HEK293 (cell line): ENCODE measurements at regions not wholly inside any gene's neighbourhood (a gene's known extent, or its start where the extent isn't known, plus 50 kb on each side); places are given as distances from the start of the nearest gene placed in this dataset.

ENCODE experiments used
- CTCF ChIA-PET: fragments of 350-600 bp; formaldehyde crosslinking; extraction: SDS; loops from one replicate; lab custom pipeline; 2021; ENCODE audit warnings: antibody characterized with exemption; lab: Yijun Ruan, JAX
- POLR2A ChIA-PET: fragments of 300-600 bp; formaldehyde crosslinking; extraction: SDS; loops from one replicate; lab custom pipeline; 2020; ENCODE audit warnings: antibody characterized with exemption, inconsistent platforms; lab: Yijun Ruan, JAX
- H3K27ac ChIP-seq: fragments of 200-500 bp; sonication (Bioruptor generic); 2 replicates; pipeline ENCODE4 v1.5.1; 2014; ENCODE audit warnings: low read depth, low read length, control low read depth, inconsistent platforms; ENCODE audit errors: extremely low read depth
- H3K36me3 ChIP-seq, 2 experiments: fragments of 200-500 bp in 1 of 2; sonication (Bioruptor generic) in 1 of 2; 1 replicate in 1 of 2; 2 replicates in 1 of 2; pipeline ENCODE4 v1.5.1; 2014 to 2017; ENCODE audit warnings: inconsistent platforms in 2 of 2, low read length in 2 of 2; ENCODE audit not compliant: control insufficient read depth in 2 of 2, insufficient read depth in 1 of 2
- H3K4me1 ChIP-seq: fragments of 200-500 bp; sonication (Bioruptor generic); 2 replicates; pipeline ENCODE4 v1.5.1; 2014; ENCODE audit warnings: mild to moderate bottlenecking, low read length, inconsistent platforms; ENCODE audit not compliant: control insufficient read depth, insufficient read depth
- H3K4me3 ChIP-seq: 2 replicates; pipeline ENCODE4 v1.5.1; 2011; ENCODE audit warnings: low read depth, mild to moderate bottlenecking, control low read depth, low read length, moderate library complexity
- H3K9me3 ChIP-seq: fragments of 200-500 bp; sonication (Bioruptor generic); 2 replicates; pipeline ENCODE4 v1.5.1; 2014; ENCODE audit warnings: low read depth, low read length, inconsistent platforms; ENCODE audit not compliant: control insufficient read depth, insufficient read depth
- GLIS1 ChIP-seq: fragments of 450-650 bp; formaldehyde crosslinking; IDR thresholded peaks from 2 replicates; pipeline ENCODE4 v1.5.1; 2016; ENCODE audit warnings: missing biosample characterization, missing genetic modification characterization
- GLIS2 ChIP-seq: fragments of 450-650 bp; formaldehyde crosslinking; IDR thresholded peaks from 2 replicates; pipeline ENCODE4 v1.5.1; 2016; ENCODE audit warnings: missing biosample characterization, missing genetic modification characterization
- KLF17 ChIP-seq: fragments of 450-650 bp; formaldehyde crosslinking; IDR thresholded peaks from 2 replicates; pipeline ENCODE4 v1.5.1; 2016; ENCODE audit warnings: missing biosample characterization, missing genetic modification characterization
- KLF9 ChIP-seq: fragments of 450-650 bp; formaldehyde crosslinking; IDR thresholded peaks from 2 replicates; pipeline ENCODE4 v1.5.1; 2016; ENCODE audit warnings: missing biosample characterization, missing genetic modification characterization, low read depth
- PATZ1 ChIP-seq: fragments of 450-650 bp; formaldehyde crosslinking; IDR thresholded peaks from 2 replicates; pipeline ENCODE4 v1.5.1; 2016; ENCODE audit warnings: missing biosample characterization, missing genetic modification characterization
- PRDM2 ChIP-seq: fragments of 450-650 bp; formaldehyde crosslinking; IDR thresholded peaks from 2 replicates; pipeline ENCODE4 v1.5.1; 2016; ENCODE audit warnings: missing biosample characterization, missing genetic modification characterization, borderline replicate concordance
- REST ChIP-seq: fragments of 450-650 bp; formaldehyde crosslinking; IDR thresholded peaks from 2 replicates; pipeline ENCODE4 v1.5.1; 2016; ENCODE audit warnings: missing biosample characterization, missing genetic modification characterization
- SP3 ChIP-seq: fragments of 450-650 bp; formaldehyde crosslinking; IDR thresholded peaks from 2 replicates; pipeline ENCODE4 v1.5.1; 2016; ENCODE audit warnings: missing biosample characterization, missing genetic modification characterization
- ZFP37 ChIP-seq: fragments of 450-650 bp; formaldehyde crosslinking; IDR thresholded peaks from 2 replicates; pipeline ENCODE4 v1.5.1; 2016; ENCODE audit warnings: missing biosample characterization, missing genetic modification characterization
- ZNF112 ChIP-seq: fragments of 450-650 bp; formaldehyde crosslinking; IDR thresholded peaks from 2 replicates; pipeline ENCODE4 v1.5.0; 2017; ENCODE audit warnings: missing biosample characterization, missing genetic modification characterization
- ZNF202 ChIP-seq: fragments of 450-650 bp; formaldehyde crosslinking; IDR thresholded peaks from 2 replicates; pipeline ENCODE4 v1.5.1; 2016; ENCODE audit warnings: missing biosample characterization, missing genetic modification characterization, borderline replicate concordance
- ZNF239 ChIP-seq: fragments of 450-650 bp; formaldehyde crosslinking; IDR thresholded peaks from 2 replicates; pipeline ENCODE4 v1.5.1; 2016; ENCODE audit warnings: missing biosample characterization, missing genetic modification characterization
- ZNF416 ChIP-seq: fragments of 450-650 bp; formaldehyde crosslinking; IDR thresholded peaks from 2 replicates; pipeline ENCODE4 v1.5.1; 2016; ENCODE audit warnings: missing biosample characterization, missing genetic modification characterization
- ZNF548 ChIP-seq: fragments of 450-650 bp; formaldehyde crosslinking; IDR thresholded peaks from 2 replicates; pipeline ENCODE4 v1.5.1; 2016; ENCODE audit warnings: missing biosample characterization, missing genetic modification characterization
- ZNF561 ChIP-seq: fragments of 450-650 bp; IDR thresholded peaks from 2 replicates; pipeline ENCODE4 v1.5.1; 2018; ENCODE audit warnings: missing biosample characterization, missing genetic modification characterization, borderline replicate concordance
- ZNF600 ChIP-seq: fragments of 450-650 bp; formaldehyde crosslinking; IDR thresholded peaks from 2 replicates; pipeline ENCODE4 v1.5.1; 2016; ENCODE audit warnings: missing biosample characterization, missing genetic modification characterization
- ZNF610 ChIP-seq: fragments of 450-650 bp; formaldehyde crosslinking; IDR thresholded peaks from 2 replicates; pipeline ENCODE4 v1.5.1; 2016; ENCODE audit warnings: missing biosample characterization, missing genetic modification characterization, borderline replicate concordance
- ZNF747 ChIP-seq: fragments of 450-650 bp; formaldehyde crosslinking; IDR thresholded peaks from 2 replicates; pipeline ENCODE4 v1.5.1; 2016; ENCODE audit warnings: missing biosample characterization, missing genetic modification characterization
- TF ChIP-seq, protein P1 (sequence below): fragments of 450-650 bp; IDR thresholded peaks from 2 replicates; pipeline ENCODE4 v1.5.1; 2018; ENCODE audit warnings: missing biosample characterization, mild to moderate bottlenecking, missing genetic modification characterization

DNA sequence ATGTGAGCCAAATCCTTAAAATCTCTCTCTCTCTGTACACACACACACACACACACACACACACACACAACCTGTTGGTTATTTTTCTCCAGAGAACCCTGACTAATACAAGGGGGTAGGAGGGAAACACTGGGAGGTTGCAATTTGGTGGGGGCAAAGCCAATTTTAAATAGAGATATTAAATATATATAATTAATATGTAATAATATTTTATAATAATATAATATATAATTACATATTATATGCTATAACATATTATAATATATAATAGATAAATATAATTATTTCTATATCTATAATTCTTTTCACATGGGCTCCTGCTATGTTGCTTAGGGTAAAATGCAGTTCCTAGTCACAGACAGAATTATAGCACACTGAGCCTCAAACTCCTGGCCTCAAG is 1354.2 kb downstream of the FSTL5 start (continued):
- no peak for TF ChIP-seq ZNF202 (tag by site-specific recombination)

- Histone ChIP-seq H3K4me1 (no peaks in the 10 kb centered on the region), H3K36me3 (no peaks in the 10 kb centered on the region), H3K4me3 (no peak overlapping the region), H3K27ac (no peak overlapping the region), H3K9me3 (no peaks in the 10 kb centered on the region)
- ChIA-PET POLR2A (no interaction called here), CTCF (no interaction called here)
- TF ChIP-seq ZNF416 (tag by site-specific recombination): no peak
- no peak for TF ChIP-seq GLIS1 (tag by site-specific recombination)
- TF ChIP-seq ZNF548 (tag by site-specific recombination): no peak
- TF ChIP-seq GLIS2: no peak
- TF ChIP-seq, protein P1, sequence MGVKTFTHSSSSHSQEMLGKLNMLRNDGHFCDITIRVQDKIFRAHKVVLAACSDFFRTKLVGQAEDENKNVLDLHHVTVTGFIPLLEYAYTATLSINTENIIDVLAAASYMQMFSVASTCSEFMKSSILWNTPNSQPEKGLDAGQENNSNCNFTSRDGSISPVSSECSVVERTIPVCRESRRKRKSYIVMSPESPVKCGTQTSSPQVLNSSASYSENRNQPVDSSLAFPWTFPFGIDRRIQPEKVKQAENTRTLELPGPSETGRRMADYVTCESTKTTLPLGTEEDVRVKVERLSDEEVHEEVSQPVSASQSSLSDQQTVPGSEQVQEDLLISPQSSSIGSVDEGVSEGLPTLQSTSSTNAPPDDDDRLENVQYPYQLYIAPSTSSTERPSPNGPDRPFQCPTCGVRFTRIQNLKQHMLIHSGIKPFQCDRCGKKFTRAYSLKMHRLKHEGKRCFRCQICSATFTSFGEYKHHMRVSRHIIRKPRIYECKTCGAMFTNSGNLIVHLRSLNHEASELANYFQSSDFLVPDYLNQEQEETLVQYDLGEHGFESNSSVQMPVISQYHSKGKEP: no peak
- TF ChIP-seq ZNF561: no peak
- no peak for TF ChIP-seq PRDM2 (tag by site-specific recombination)
- TF ChIP-seq ZFP37 (tag by site-specific recombination): no peak
- TF ChIP-seq KLF9 (tag by site-specific recombination): no peak
- no peak for TF ChIP-seq PATZ1
- no peak for TF ChIP-seq KLF17 (tag by site-specific recombination)
- TF ChIP-seq ZNF112 (tag by site-specific recombination): no peak
- no peak for TF ChIP-seq ZNF239
- no peak for TF ChIP-seq REST (tag by site-specific recombination)
- TF ChIP-seq ZNF610 (tag by site-specific recombination): no peak
- TF ChIP-seq SP3: no peak
- no peak for TF ChIP-seq ZNF600 (tag by site-specific recombination)
- no peak for TF ChIP-seq ZNF747 (tag by site-specific recombination)
These were observed 1353.4 kb downstream of the FSTL5 start for GRCh38 chr4:160810424-160810823.
